Neural progenitor cell (in vitro differentiated cells): ENCODE measurements at regions not wholly inside any gene's neighbourhood (a gene's known extent, or its start where the extent isn't known, plus 50 kb on each side); places are given as distances from the start of the nearest gene placed in this dataset.

Source experiments
- DNase-seq: peaks from one replicate; pipeline ENCODE4 v3.0.0-alpha.2; 2016; ENCODE audit warnings: low spot score
- H2AFZ ChIP-seq: fragments of 200-600 bp; sonication (generic); replicated peaks from 2 replicates; pipeline ENCODE4 v1.6.1; 2016; ENCODE audit warnings: antibody characterized with exemption
- H3F3A ChIP-seq: fragments of 200-600 bp; sonication (generic); 2 replicates; pipeline ENCODE4 v1.6.1; 2016; ENCODE audit warnings: antibody characterized with exemption, low read depth
- H3K27ac ChIP-seq: fragments of 200-600 bp; sonication (generic); 2 replicates; pipeline ENCODE4 v1.5.1; 2016; ENCODE audit warnings: mild to moderate bottlenecking
- H3K27me3 ChIP-seq: fragments of 200-600 bp; sonication (generic); 2 replicates; pipeline ENCODE4 v1.6.1; 2016; ENCODE audit warnings: mild to moderate bottlenecking, moderate library complexity
- H3K36me3 ChIP-seq: fragments of 200-600 bp; sonication (generic); 2 replicates; pipeline ENCODE4 v1.5.1; 2016
- H3K4me1 ChIP-seq: fragments of 200-600 bp; sonication (generic); 2 replicates; pipeline ENCODE4 v1.6.1; 2016; ENCODE audit warnings: mixed run types
- H3K4me2 ChIP-seq: fragments of 200-600 bp; sonication (generic); 2 replicates; pipeline ENCODE4 v1.6.1; 2016
- H3K4me3 ChIP-seq: fragments of 200-600 bp; sonication (generic); 2 replicates; pipeline ENCODE4 v1.5.1; 2016
- H3K79me2 ChIP-seq: fragments of 200-600 bp; sonication (generic); 2 replicates; pipeline ENCODE4 v1.6.1; 2016; ENCODE audit warnings: low read depth
- H3K9ac ChIP-seq: fragments of 200-600 bp; sonication (generic); 2 replicates; pipeline ENCODE4 v1.6.1; 2016
- H3K9me3 ChIP-seq: fragments of 200-600 bp; sonication (generic); 2 replicates; pipeline ENCODE4 v1.5.1; 2016; ENCODE audit warnings: low read depth
- H4K20me1 ChIP-seq: fragments of 200-600 bp; sonication (generic); 2 replicates; pipeline ENCODE4 v1.6.1; 2016; ENCODE audit warnings: low read depth
- H3K27ac Mint-ChIP-seq: 3 replicates; pipeline ENCODE4 v1.8.0; 2021; ENCODE audit warnings: mixed read lengths
- H3K27me3 Mint-ChIP-seq: 2 replicates; pipeline ENCODE4 v1.8.0; 2022; ENCODE audit warnings: low read depth, mild to moderate bottlenecking, inconsistent platforms, moderate library complexity, mixed read lengths; ENCODE audit not compliant: insufficient read depth
- H3K36me3 Mint-ChIP-seq: 3 replicates; pipeline ENCODE4 v1.8.0; 2021; ENCODE audit warnings: mixed read lengths
- H3K4me1 Mint-ChIP-seq: 3 replicates; pipeline ENCODE4 v1.8.0; 2021; ENCODE audit warnings: mixed read lengths
- H3K4me3 Mint-ChIP-seq: 3 replicates; pipeline ENCODE4 v1.8.0; 2021; ENCODE audit warnings: mild to moderate bottlenecking, moderate library complexity, mixed read lengths
- H3K9me3 Mint-ChIP-seq: 3 replicates; pipeline ENCODE4 v1.8.0; 2020; ENCODE audit warnings: mixed read lengths
- EZH2 ChIP-seq: fragments of 200-600 bp; sonication (generic); IDR thresholded peaks from 2 replicates; pipeline ENCODE4 v1.6.1; 2017; ENCODE audit warnings: antibody characterized with exemption, mild to moderate bottlenecking, moderate library complexity
- EZH2phosphoT487 ChIP-seq: fragments of 200-600 bp; sonication (generic); IDR thresholded peaks from 2 replicates; pipeline ENCODE4 v1.6.1; 2017; ENCODE audit warnings: antibody characterized with exemption
- TF ChIP-seq, protein P1 (sequence below): fragments of 200-600 bp; sonication (generic); IDR thresholded peaks from 2 replicates; pipeline ENCODE4 v1.5.1; 2017; ENCODE audit warnings: antibody characterized with exemption, mild to moderate bottlenecking

DNA sequence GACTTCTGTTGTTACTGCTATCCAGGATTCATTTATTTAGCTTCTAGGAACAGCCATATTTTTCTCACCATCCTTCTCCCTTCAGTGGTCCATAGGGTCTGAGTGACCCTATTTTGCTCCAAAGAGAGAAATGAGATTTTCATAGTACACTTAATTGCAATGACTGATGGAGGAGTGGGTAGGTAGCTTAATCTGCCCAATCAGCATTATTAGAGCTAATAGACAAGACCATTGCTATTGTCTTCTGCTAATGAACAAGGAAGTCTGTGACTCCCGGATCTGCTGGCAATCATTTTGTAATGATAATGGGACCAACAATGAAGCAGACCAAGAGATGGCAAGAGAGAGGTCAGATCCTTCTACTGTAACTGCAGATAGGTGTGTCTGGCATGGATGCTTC lies 271.4 kb upstream of the SLC7A11 start:
- H3K9me3 Mint-ChIP-seq = no peaks in the 10 kb centered on the region

DNA sequence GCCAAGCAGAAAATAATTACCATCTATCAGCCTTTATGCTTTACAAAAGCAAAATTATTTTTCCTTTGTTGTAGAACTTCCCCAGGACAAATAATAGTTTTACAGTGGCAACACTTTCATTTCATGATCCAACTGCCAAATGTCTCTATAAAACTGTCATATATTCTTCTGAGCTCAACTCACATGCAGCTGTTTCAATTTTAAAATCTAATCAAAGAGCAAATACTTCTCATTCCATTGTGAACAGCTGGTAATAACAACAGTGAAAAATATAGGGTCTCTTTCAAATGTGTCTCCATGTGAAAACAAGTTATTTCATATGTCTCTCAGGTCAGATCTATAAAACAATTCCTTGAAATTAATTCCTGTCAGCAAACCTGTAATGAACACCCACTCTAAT lies 270.6 kb upstream of the SLC7A11 start:
- no peak overlapping the region for H3K9ac ChIP-seq
- H3K9me3 ChIP-seq = no peaks in the 10 kb centered on the region
- H3K27ac Mint-ChIP-seq = no peak overlapping the region
- peaks cover 4% of the 10 kb centered on the region for H3K27me3 Mint-ChIP-seq
- no peak overlapping the region for H3K4me3 Mint-ChIP-seq
- H3K4me2 ChIP-seq = no peak overlapping the region
- H3K9me3 Mint-ChIP-seq = no peaks in the 10 kb centered on the region
- no peak overlapping the region for H2AFZ ChIP-seq
- H3K27ac ChIP-seq = no peak overlapping the region
- H3K4me1 ChIP-seq = peaks cover 11% of the 10 kb centered on the region
- TF ChIP-seq, protein P1, sequence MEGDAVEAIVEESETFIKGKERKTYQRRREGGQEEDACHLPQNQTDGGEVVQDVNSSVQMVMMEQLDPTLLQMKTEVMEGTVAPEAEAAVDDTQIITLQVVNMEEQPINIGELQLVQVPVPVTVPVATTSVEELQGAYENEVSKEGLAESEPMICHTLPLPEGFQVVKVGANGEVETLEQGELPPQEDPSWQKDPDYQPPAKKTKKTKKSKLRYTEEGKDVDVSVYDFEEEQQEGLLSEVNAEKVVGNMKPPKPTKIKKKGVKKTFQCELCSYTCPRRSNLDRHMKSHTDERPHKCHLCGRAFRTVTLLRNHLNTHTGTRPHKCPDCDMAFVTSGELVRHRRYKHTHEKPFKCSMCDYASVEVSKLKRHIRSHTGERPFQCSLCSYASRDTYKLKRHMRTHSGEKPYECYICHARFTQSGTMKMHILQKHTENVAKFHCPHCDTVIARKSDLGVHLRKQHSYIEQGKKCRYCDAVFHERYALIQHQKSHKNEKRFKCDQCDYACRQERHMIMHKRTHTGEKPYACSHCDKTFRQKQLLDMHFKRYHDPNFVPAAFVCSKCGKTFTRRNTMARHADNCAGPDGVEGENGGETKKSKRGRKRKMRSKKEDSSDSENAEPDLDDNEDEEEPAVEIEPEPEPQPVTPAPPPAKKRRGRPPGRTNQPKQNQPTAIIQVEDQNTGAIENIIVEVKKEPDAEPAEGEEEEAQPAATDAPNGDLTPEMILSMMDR = no peak
- no peak for TF ChIP-seq EZH2phosphoT487
- TF ChIP-seq EZH2 = no peak
- no peaks in the 10 kb centered on the region for H3K79me2 ChIP-seq
- no peak overlapping the region for H3K4me3 ChIP-seq
- no peaks in the 10 kb centered on the region for H3F3A ChIP-seq
- H4K20me1 ChIP-seq = no peaks in the 10 kb centered on the region
- no peaks in the 10 kb centered on the region for H3K36me3 Mint-ChIP-seq
- no peaks in the 10 kb centered on the region for H3K36me3 ChIP-seq
- DNase-seq = no peak
- no peaks in the 10 kb centered on the region for H3K27me3 ChIP-seq
- peaks cover 4% of the 10 kb centered on the region for H3K4me1 Mint-ChIP-seq

More for the DNA sequence above, 271.4 kb upstream of the SLC7A11 start:
- Histone ChIP-seq H3K27ac (no peak overlapping the region), H3K4me1 (peaks cover 11% of the 10 kb centered on the region), H3K36me3 (no peaks in the 10 kb centered on the region), H3K9me3 (no peaks in the 10 kb centered on the region), H3K9ac (no peak overlapping the region), H2AFZ (no peak overlapping the region), H3K4me2 (no peak overlapping the region), H3K79me2 (no peaks in the 10 kb centered on the region), H3F3A (no peaks in the 10 kb centered on the region), H4K20me1 (no peaks in the 10 kb centered on the region), H3K27me3 (no peaks in the 10 kb centered on the region), H3K4me3 (no peak overlapping the region)
- H3K27me3 Mint-ChIP-seq = peaks cover 4% of the 10 kb centered on the region
- DNase-seq = no peak
- H3K4me3 Mint-ChIP-seq = no peak overlapping the region
- no peaks in the 10 kb centered on the region for H3K36me3 Mint-ChIP-seq
- H3K27ac Mint-ChIP-seq = no peak overlapping the region
- peaks cover 4% of the 10 kb centered on the region for H3K4me1 Mint-ChIP-seq
- TF ChIP-seq, protein P1 = no peak
- TF ChIP-seq EZH2 (no peak), EZH2phosphoT487 (no peak)

DNA sequence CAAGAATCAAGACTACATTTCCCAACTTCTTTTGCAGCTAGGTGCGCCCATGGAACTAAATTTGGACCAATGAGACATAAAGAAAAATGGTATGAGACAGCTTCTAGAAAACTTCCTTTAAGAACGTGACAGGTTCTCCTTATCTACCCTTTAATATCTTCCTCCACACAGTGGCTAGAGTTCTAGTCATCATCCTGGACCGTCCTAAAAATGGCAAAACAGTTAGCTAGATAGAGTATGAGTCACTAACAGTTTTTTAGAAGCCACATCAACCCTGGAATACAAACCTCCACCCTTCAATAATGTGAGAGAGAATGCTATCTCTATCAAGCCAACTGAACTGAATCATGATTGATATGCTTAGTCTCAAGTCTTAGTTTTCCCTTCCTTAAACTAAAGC lies 267.9 kb upstream of the SLC7A11 start:
- DNase-seq = no peak
- no peaks in the 10 kb centered on the region for H3K4me1 Mint-ChIP-seq
- Histone ChIP-seq H3K27me3 (no peaks in the 10 kb centered on the region), H3K36me3 (no peaks in the 10 kb centered on the region), H3K4me1 (no peaks in the 10 kb centered on the region), H3K4me3 (no peak overlapping the region), H2AFZ (peak overlapping the region; percentile 27), H3K9ac (no peak overlapping the region), H3F3A (no peaks in the 10 kb centered on the region), H3K9me3 (no peaks in the 10 kb centered on the region), H3K27ac (no peak overlapping the region), H3K79me2 (no peaks in the 10 kb centered on the region), H3K4me2 (no peak overlapping the region), H4K20me1 (no peaks in the 10 kb centered on the region)
- H3K4me3 Mint-ChIP-seq = no peak overlapping the region
- no peaks in the 10 kb centered on the region for H3K36me3 Mint-ChIP-seq
- peaks cover 4% of the 10 kb centered on the region for H3K27me3 Mint-ChIP-seq
- no peak overlapping the region for H3K27ac Mint-ChIP-seq
- TF ChIP-seq, protein P1 = no peak
- TF ChIP-seq EZH2phosphoT487 (no peak), EZH2 (no peak)
- peaks cover 8% of the 10 kb centered on the region for H3K9me3 Mint-ChIP-seq
